GM19468 (cell line): ENCODE measurements at regions not wholly inside any gene's neighbourhood (a gene's known extent, or its start where the extent isn't known, plus 50 kb on each side); places are given as distances from the start of the nearest gene placed in this dataset.

Source experiments
- ATAC-seq: cut with Tn5 transposase; IDR thresholded peaks from one replicate; pipeline ENCODE4 v1.9.1; 2021; ENCODE audit warnings: mild to moderate bottlenecking, moderate library complexity, moderate number of reproducible peaks; ENCODE audit not compliant: unreplicated experiment; ENCODE audit errors: extremely low read depth

GRCh38 chr4:123495530-123495929, 98.9 kb downstream of the SPRY1 start:
- no peak for ATAC-seq

- ATAC-seq, result no peak
These were observed 99.8 kb downstream of the SPRY1 start for GRCh38 chr4:123496421-123496820.

GRCh38 chr4:123497340-123497739, 100.7 kb downstream of the SPRY1 start:
- no peak for ATAC-seq

- ATAC-seq, result no peak
These were observed 105.1 kb downstream of the SPRY1 start for GRCh38 chr4:123501733-123502132.

- ATAC-seq, result no peak
These were observed 107.2 kb downstream of the SPRY1 start for GRCh38 chr4:123503698-123504363.

GRCh38 chr4:123505095-123506010, 108.8 kb downstream of the SPRY1 start:
- ATAC-seq, result no peak

GRCh38 chr4:123506011-123506695, 109.6 kb downstream of the SPRY1 start:
- ATAC-seq, result no peak

GRCh38 chr4:123507376-123507775, 110.8 kb downstream of the SPRY1 start:
- ATAC-seq, result no peak

GRCh38 chr4:123510221-123510620, 113.6 kb downstream of the SPRY1 start:
- no peak for ATAC-seq

GRCh38 chr4:123510659-123511058, 114.1 kb downstream of the SPRY1 start:
- ATAC-seq, result no peak

- no peak for ATAC-seq
These were observed 120.0 kb downstream of the SPRY1 start for GRCh38 chr4:123516576-123516975.

- ATAC-seq, result no peak
These were observed 120.6 kb downstream of the SPRY1 start for GRCh38 chr4:123517176-123517575.

- ATAC-seq, result no peak
These were observed 121.4 kb downstream of the SPRY1 start for GRCh38 chr4:123517971-123518370.

- ATAC-seq, result peak; percentile 77
These were observed 123.7 kb downstream of the SPRY1 start for GRCh38 chr4:123520325-123520724.

- ATAC-seq, result no peak
These were observed 125.5 kb downstream of the SPRY1 start for GRCh38 chr4:123522081-123522480.

- ATAC-seq, result no peak
These were observed 126.1 kb downstream of the SPRY1 start for GRCh38 chr4:123522646-123523045.

- no peak for ATAC-seq
These were observed 128.5 kb downstream of the SPRY1 start for GRCh38 chr4:123524958-123525628.

GRCh38 chr4:123526511-123526910, 129.9 kb downstream of the SPRY1 start:
- no peak for ATAC-seq

- no peak for ATAC-seq
These were observed 132.1 kb downstream of the SPRY1 start for GRCh38 chr4:123528501-123529277.

- no peak for ATAC-seq
These were observed 132.6 kb downstream of the SPRY1 start for GRCh38 chr4:123529278-123529568.
